ENCODE measurements at regions not wholly inside any gene's neighbourhood (a gene's known extent, or its start where the extent isn't known, plus 50 kb on each side); places are given as distances from the start of the nearest gene placed in this dataset.

DNA sequence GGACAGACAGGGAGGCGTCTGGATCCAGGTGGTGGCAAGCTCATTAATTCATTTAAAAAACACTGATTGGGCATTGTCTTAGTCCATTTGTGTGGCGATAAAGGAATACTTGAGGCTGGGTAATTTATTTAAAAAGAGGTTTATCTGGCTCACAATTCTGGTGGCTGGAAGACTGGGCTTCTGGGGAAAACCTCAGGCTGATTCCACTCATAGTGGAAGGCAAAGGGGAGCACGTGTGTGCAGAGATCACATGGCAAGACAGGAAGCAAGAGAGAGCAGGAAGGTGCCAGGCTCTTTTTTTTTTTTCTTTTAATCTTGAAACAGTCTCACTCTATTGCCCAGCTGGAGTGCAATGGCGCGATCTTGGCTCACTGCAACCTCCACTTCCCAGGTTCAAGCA is 100.2 kb upstream of the METTL14 start:
- TF ChIP-seq CTCF (IDR thresholded peaks at IDR 0.05; ENCODE audit: low read length) (no peak), EZH2 (optimal IDR thresholded peaks at IDR 0.05; ENCODE audit: low read depth, low read length) (no peak)
